ENCODE measurements at regions not wholly inside any gene's neighbourhood (a gene's known extent, or its start where the extent isn't known, plus 50 kb on each side); places are given as distances from the start of the nearest gene placed in this dataset.
"Not testable (repeated sequence)": the region's sequence is repeated elsewhere in the genome, so short reads cannot be mapped to it uniquely, and the experiment has no call there.

DNA sequence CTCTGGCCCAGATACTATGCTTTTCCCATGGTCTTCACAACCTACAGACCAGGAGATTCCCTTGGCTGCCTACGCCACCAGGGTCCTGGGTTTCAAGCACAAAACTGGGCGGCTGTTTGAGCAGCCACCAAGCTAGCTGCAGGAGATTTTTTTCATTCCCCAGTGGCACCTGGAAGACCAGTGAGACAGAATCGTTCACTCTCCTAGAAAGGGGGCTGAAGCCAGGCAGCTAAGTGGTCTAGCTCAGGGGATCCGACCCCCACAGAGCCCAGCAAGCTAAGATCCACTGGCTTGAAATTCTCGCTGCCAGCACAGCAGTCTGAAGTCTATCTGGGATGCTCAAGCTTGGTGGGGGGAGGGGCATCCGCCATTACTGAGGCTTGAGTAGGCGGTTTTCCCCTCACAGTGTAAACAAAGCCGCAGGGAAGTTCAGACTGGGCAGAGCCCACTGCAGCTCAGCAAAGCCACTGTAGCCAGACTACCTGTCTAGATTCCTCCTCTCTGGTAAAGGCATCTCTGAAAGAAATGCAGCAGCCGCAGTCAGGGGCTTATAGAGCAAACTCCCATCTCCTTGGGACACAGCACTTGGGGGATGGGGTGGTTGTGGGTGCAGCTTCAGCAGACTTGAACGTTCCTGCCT lies 168.7 kb upstream of the ADAMTSL1 start:
- not testable (repeated sequence) for DNase-seq

DNA sequence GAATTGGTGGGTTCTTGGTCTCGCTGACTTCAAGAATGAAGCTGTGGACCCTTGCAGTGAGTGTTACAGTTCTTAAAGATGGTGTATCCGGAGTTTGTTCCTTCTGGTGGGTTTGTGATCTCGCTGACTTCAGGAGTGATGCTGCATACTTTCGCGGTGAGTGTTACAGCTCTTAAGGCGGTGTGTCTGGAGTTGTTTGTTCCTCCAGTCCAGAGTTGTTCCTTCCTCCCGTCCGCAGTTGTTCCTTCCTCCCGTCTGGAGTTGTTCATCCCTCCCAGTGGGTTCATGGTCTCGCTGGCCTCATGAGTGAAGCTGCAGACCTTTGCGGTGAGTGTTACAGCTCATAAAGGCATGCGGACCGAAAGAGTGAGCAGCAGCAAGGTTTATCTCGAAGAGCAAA lies 159.6 kb upstream of the ADAMTSL1 start:
- DNase-seq: no peak

GRCh38 chr9:18317896-18318295 lies 156.1 kb upstream of the ADAMTSL1 start:
- DNase-seq: no peak

GRCh38 chr9:18319918-18320445 lies 154.0 kb upstream of the ADAMTSL1 start:
- no peak for DNase-seq

DNA sequence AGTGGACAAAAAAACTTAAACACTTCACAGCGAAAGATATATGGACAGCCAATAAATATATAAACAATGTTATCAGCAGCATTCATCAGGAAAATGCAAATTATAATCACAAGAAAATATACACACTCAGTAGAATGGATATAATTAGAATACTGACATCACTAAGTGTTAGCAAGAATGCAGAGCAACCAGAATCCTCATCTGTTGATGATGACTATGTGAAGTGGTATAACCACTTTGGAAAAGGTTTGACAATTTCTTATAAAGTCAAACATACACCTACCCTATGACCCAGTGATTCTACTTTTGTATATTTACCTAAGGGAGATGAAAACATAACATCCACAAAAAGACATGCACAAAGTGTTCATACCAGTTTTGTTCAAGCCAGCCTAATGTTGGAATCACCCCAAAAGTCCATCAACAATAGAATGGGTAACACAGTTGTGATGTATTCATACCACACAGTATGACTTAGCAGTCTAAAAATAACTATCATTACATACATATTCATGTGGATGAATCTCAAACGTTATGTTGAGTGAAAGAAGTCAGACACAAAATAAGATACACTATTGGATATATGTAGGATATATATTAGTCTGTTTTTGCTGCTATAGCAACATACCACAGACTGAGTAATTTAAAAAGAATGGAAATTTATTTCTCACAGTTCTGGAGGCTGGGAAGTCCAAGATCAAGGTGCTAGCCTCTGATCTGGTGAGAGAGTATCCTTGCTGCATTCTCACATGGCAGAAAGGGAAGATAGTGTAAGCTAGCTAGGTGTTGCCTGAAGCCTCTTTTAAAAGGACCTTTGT lies 148.8 kb upstream of the ADAMTSL1 start:
- DNase-seq: no peak

DNA sequence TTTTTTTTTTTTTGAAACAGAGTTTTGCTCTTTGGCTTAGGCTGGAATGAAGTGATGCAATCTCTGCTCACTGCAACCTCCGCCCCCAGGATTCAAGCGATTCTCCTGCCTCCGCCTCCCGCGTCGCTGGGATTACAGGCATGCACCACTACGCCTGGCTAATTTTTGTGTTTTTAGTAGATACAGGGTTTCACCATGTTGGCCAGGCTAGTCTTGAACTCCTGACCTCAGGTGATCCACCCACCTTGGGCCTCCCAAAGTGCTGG lies 148.3 kb upstream of the ADAMTSL1 start:
- DNase-seq: not testable (repeated sequence)

DNA sequence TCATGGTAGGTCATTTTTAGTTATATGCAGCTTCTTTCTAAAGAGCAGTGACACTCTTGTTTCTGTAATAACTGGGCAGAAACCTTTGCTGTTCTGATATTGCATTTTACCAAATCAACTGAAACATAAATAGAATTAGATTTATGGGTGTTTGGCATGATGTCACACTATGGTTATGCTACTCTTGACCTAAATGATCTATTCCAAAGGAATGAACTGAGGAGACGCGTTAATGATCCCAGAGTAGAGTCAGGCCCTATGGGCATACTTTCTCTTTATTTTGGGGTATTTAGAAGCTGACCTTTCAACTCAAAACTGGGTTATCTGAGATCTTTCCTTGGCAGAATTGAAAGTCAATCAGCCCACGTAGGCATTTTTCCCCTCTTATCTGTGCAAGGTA lies 146.8 kb upstream of the ADAMTSL1 start:
- no peak for DNase-seq

GRCh38 chr9:18330401-18331309 lies 143.3 kb upstream of the ADAMTSL1 start:
- DNase-seq: no peak

DNA sequence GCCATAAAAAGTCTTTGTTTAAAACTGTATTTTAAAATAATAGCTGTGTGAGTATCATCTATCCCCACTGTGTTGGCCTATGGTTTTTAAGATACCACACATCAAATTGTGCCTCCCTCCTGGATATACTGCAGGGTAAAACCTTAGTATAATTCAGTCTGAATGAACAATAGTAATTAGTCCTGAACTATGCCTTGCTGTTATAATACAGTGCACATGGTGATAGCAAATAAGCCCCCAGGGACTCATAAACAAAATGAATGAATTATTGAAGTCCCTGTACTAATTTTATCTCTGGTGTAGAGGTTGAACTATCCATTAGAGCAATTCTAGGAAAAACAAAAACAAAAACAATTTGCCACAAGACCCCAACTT lies 142.7 kb upstream of the ADAMTSL1 start:
- DNase-seq: no peak

DNA sequence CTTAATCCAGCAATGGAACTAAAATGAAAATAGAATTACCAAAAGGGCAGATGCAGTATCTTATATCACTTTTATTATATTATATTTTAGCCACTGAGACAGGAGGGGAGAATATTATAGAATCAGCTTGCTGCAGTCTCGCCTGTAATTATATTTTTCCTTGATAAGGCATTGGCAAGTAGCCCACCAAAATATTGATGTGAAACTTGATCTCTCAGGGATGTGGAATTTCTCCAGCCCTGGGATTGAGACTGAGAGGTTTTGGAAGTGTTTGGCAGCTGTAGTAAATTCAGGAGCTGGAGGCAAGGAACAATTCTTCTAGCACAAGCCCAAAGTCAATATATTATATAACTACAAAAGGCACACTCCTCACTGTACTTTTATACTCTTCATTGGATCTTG lies 142.1 kb upstream of the ADAMTSL1 start:
- no peak for DNase-seq

GRCh38 chr9:18333157-18333556 lies 140.8 kb upstream of the ADAMTSL1 start:
- DNase-seq: no peak

GRCh38 chr9:18335825-18336224 lies 138.1 kb upstream of the ADAMTSL1 start:
- DNase-seq: no peak

- no peak for DNase-seq
These were observed 135.9 kb upstream of the ADAMTSL1 start for GRCh38 chr9:18338042-18338441.

GRCh38 chr9:18343784-18344183 lies 130.2 kb upstream of the ADAMTSL1 start:
- no peak for DNase-seq

DNA sequence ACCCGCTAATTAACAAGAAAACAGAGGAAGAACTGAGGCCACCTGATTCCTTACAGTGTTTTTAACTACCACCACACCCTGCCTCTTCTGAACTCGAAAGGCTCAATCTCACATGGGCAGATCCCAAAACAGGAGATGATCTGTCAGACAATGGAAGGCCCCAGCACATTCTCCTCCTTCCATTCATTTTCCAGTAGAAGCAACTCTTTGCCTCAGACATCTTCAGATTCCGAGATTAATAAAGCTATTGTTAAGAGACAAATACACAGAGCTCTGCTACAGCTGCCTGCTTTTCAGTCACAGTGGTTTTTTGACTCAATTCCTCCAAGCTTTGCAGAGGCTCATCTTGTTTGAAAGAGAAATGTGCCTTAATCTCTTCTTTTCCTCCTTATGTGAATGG lies 127.2 kb upstream of the ADAMTSL1 start:
- no peak for DNase-seq

- no peak for DNase-seq
These were observed 126.4 kb upstream of the ADAMTSL1 start for GRCh38 chr9:18347386-18348082.

- DNase-seq: no peak
These were observed 125.9 kb upstream of the ADAMTSL1 start for GRCh38 chr9:18348083-18348475.

- no peak for DNase-seq
These were observed 124.4 kb upstream of the ADAMTSL1 start for GRCh38 chr9:18349530-18349929.

DNA sequence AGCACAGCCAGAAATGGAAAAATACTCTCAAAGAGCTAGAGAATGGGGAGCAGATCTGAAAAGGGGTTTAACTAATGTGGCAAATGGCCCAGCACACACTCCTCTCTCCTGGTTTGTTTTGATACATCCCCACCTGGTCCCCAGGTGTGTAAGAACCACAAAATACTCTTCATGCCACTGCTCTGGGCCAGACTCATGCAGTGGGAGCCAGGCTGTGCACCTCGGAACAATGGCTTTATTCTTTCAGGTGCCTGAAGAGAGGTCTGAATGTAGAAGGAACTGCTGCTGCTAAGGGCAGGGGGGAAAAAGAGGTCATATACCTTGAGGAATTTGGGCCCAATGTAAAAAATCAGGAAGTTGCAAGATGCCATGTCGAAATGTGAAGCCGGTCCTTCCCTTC lies 123.9 kb upstream of the ADAMTSL1 start:
- no peak for DNase-seq

GRCh38 chr9:18350995-18351595 lies 122.9 kb upstream of the ADAMTSL1 start:
- DNase-seq: no peak

DNA sequence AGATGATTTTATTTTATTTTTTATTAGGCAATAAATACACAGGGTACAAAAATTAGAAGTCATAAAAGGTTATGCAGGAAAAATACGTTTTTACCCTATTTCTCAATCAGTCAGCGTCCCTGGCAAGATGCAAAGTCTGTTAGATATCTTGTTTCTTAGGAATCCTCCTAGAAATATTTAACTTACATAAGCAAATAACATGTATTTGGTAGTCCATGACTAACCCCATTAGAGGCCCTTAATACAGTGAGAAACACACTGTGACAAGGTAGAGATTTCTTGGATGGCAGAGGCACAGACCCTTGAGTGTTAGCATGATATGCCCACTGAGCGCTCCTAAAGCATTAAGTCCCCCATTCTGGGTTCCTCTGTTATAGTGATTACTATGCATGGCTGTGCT lies 121.2 kb upstream of the ADAMTSL1 start:
- DNase-seq: no peak

DNA sequence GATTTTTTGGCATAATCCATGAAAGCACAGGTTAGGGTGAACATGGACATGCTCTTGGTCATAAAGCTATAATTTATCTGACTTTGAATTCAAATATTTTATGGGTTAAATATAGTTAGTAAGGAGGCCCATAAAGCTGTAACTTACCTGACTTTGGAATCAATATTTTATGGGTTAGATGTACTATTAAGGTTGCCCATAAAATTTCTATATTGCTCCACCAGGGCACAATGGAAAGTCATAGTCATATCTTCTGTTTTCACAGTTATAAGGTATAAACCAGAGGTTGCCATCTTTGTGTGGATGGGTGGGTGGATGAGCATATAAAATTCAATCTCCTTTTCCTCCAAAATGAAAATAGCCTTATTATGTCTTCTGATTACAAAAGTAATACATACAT lies 120.5 kb upstream of the ADAMTSL1 start:
- no peak for DNase-seq

DNA sequence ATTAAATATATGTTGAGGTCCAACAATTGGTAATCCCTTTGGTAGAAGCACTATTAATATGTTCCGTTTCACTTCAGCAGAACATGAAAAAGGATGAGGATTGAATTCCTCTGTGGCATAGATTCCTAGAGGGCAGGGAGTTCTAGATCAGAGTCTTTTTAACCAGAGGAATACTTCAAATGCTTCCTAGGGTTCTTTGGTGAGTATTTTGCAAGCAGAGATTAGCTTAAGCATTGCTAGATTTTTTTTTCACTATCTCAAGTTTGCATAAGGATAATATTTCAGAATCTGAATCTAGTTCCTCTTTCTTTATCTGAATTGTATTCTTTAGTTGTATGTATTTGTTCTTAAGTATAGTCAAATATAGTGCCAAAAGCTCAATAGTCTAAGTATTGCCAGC lies 116.6 kb upstream of the ADAMTSL1 start:
- no peak for DNase-seq

Measured in NCI-H345 (cell line).